ENCODE measurements at regions not wholly inside any gene's neighbourhood (a gene's known extent, or its start where the extent isn't known, plus 50 kb on each side); places are given as distances from the start of the nearest gene placed in this dataset.
"Not testable (repeated sequence)": the region's sequence is repeated elsewhere in the genome, so short reads cannot be mapped to it uniquely, and the experiment has no call there.

GRCh38 chr6:43884652-43885022 lies 114.6 kb downstream of the VEGFA start:
- no peak for DNase-seq

DNA sequence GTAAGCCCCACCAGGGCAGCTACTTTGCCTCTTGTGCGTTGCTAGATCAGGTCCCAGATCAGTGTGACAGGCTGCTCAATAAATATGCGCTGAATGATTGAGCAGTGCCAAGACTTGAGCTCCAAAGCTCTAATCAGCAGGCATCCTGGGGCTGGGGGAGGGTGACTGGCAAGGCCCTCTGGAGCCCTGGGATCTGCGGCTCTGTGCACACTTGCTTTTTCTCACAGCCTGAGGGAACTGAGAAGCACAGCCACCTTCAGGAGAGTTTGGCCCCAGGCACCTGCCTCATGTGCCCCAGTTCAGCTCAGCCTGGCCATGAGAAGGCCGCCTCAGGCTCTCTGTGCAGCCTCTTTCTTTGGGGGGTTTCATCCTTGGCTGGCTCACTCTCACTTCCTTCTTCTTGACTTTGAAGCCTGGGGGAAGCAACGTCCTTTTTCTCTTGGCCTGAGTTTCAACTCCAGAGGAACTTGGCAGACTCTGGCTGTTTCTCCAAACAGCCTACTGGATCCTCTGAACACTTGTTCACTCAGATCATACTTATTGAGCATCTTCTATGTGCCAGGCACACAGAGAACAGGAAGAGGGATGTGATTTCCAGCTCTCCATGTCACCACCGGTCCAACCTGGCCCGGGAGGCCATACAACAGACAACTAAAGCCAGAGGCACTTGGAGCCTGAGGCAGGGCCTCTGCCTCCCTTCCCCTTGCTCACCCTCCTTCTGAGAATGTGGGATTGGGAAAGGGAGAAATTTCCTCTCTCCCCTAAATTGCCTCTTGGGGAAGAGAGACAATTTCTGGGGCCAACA lies 114.0 kb downstream of the VEGFA start:
- DNase-seq = no peak

- DNase-seq = not testable (repeated sequence)
Measured at GRCh38 chr6:43882690-43883448, 112.9 kb downstream of the VEGFA start.

DNA sequence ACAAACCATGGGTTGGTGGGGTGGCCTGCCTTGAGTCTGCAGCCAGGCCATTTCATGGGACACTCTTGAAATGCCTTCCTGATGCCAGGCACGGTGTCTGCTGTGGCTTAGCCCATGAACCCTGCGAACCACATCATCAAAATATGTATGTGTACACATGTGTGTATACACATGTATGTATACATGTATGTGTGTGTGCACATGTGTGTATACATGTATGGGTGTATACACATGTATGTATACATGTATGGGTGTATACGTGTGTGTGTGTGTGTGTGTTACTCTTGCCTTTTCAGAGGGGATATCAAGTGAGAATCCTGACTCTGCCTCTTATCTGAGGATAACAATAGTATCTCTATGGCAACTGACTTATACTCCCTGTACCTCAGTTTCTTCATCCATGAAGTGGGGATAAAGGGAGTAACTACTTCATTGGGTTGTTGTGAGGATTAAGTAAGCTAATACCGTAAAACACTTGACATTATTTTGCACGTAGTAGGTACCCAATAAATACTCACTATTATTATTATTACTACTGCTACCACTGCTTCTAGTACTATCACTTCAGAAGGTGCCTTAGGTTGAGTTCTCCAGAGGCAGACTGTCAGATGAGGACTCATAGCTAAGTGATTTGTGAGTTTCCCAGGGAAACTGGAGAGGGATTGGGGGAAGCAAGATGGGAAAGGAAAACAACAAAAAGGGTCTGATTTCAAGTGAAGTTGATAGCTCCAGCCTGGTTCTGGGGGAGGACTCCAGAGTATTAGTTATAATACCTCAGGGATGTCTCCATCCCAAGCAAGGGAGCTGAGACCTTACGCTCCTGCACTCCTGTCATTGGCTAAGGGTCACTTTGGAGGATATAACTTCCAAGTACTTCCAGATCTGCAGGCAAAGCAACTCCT lies 110.5 kb downstream of the VEGFA start:
- DNase-seq = no peak

- DNase-seq = no peak
Measured at GRCh38 chr6:43879722-43880121, 109.7 kb downstream of the VEGFA start.

DNA sequence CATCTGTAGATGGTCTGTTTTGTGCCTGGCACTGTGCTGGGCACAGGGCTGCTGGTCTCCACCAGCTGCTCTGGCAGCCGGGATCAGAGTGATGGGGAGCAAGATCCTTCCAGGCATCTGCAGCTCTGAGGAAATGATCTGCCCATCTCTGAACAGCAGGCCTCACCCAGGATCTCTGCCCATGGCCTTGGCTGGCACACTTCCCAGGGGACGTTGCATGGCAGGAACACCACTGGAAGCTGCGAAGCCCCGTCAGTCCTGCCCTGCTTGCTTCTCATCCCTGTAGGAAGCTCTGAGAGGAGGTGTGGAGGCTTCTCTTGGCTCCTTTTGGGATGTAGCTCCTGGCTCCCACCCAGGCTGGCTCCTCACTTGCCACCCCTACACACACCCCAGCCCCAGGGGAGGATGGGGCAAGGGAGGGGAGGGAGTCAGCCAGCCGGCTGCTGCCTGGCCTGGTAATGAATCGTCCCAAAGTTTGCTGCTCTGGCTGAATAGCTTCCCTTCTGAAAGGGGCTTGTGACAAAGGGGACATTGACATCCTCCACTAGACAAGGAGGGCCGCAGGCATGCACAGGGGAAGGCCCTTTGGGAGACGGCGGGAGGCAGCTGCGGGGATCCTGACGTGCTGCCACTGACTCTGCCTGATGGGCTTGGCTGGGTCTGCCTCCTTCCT lies 108.9 kb downstream of the VEGFA start:
- DNase-seq = peak; percentile 47

- no peak for DNase-seq
Measured at GRCh38 chr6:43878127-43878634, 108.2 kb downstream of the VEGFA start.

GRCh38 chr6:43877463-43878126 lies 107.6 kb downstream of the VEGFA start:
- DNase-seq = no peak

DNA sequence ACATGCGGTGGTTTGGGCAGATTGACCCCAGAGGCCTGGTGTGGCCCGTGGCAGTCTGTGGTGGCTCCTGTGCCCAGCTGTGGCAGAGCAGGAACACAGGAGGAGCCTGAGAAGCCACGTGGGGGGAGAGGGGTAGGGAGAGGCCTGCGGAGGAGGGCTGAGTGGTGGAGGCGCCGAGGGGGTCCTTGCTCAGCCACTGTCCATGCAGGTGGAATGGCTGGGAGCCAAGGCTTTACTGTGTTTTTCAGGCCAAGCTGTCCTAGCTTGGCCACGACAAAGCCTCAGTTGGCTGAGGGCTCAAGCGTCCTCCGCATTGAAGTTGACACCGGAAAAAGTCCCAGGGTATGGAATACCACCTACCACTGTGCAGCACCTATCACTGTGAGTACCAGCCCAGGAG lies 107.0 kb downstream of the VEGFA start:
- DNase-seq = no peak

DNA sequence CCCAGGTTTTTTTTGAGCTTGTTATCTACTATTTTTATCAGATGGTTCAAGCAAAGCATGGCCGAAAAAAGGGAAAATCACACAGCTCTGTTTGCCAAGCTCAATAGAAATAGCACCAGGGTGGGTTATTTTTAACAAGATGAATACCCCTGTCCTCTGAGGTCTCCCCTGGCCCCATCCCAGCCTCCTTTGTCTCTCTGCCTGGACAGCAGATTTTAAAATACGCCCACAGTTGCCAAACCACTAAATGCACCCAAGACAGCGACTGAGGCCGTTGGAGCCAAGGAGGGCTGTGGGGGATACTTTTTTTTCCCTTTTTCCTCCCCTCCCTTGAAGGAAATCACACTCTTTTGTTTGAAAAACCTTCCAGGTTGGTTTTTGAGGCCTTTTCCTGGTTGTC lies 106.6 kb downstream of the VEGFA start:
- DNase-seq = no peak

- DNase-seq = no peak
Measured at GRCh38 chr6:43875849-43876572, 106.0 kb downstream of the VEGFA start.

GRCh38 chr6:43874814-43875590 lies 105.0 kb downstream of the VEGFA start:
- no peak for DNase-seq

GRCh38 chr6:43873806-43874714 lies 104.0 kb downstream of the VEGFA start:
- peak; percentile 58 for DNase-seq

GRCh38 chr6:43871933-43872332 lies 101.9 kb downstream of the VEGFA start:
- DNase-seq = no peak

DNA sequence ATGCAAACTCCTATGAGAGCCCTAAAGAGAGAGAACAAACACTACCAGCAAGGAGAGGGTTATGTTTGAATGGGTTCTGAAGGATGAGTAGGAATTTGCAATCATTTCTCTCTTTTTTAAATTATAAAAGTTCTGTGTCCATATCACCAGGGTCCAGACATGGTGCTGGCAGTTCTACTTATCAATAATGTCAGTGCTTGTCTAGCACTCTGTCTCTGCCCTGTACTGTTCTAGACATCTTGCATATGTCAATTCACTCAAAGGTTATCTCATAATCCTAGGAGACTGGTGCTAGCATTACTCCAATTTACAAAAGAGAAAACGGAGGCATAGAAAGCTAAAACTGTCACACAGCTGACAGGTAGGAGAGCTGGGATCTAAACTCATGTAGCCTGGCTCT lies 101.3 kb downstream of the VEGFA start:
- no peak for DNase-seq

- no peak for DNase-seq
Measured at GRCh38 chr6:43870660-43871061, 100.7 kb downstream of the VEGFA start.

- DNase-seq = peak; percentile 56
Measured at GRCh38 chr6:43869792-43870659, 100.0 kb downstream of the VEGFA start.
